ENCODE measurements at regions not wholly inside any gene's neighbourhood (a gene's known extent, or its start where the extent isn't known, plus 50 kb on each side); places are given as distances from the start of the nearest gene placed in this dataset.

DNA sequence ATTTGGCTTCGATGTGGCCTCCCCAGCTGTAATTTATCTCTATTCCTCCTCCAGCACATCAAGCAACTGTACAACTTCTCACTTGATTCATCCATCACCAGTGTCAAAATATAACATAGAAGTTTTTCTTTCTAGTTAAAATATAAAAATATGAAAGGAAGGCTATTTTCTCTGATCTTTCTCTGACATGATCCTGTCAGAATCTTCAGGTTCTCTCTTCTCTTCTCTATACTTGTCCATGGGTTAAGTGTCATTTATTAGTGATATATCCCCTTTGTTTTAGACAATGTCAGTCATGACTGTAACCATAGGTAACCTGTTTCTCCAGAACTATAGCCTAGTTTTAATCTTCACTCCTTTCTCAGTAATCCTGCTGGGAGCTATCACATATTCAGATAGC is 132.5 kb upstream of the G2E3 start:
- no peak overlapping the region for H3K27ac Mint-ChIP-seq
- H3K27me3 Mint-ChIP-seq = no peaks in the 10 kb centered on the region
- H3K9me3 Mint-ChIP-seq (ENCODE audit: low read depth) = peaks cover 7% of the 10 kb centered on the region
- no peak for DNase-seq (ENCODE audit: low spot score, unreplicated experiment)
- no peaks in the 10 kb centered on the region for H3K36me3 Mint-ChIP-seq (ENCODE audit: insufficient read depth)
- TF ChIP-seq, protein P1, sequence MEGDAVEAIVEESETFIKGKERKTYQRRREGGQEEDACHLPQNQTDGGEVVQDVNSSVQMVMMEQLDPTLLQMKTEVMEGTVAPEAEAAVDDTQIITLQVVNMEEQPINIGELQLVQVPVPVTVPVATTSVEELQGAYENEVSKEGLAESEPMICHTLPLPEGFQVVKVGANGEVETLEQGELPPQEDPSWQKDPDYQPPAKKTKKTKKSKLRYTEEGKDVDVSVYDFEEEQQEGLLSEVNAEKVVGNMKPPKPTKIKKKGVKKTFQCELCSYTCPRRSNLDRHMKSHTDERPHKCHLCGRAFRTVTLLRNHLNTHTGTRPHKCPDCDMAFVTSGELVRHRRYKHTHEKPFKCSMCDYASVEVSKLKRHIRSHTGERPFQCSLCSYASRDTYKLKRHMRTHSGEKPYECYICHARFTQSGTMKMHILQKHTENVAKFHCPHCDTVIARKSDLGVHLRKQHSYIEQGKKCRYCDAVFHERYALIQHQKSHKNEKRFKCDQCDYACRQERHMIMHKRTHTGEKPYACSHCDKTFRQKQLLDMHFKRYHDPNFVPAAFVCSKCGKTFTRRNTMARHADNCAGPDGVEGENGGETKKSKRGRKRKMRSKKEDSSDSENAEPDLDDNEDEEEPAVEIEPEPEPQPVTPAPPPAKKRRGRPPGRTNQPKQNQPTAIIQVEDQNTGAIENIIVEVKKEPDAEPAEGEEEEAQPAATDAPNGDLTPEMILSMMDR (IDR thresholded peaks at IDR 0.05; ENCODE audit: unreplicated experiment) = no peak
- no peaks in the 10 kb centered on the region for H3K4me1 Mint-ChIP-seq (ENCODE audit: low read depth)
- H3K4me3 Mint-ChIP-seq (ENCODE audit: low read depth) = no peak overlapping the region

DNA sequence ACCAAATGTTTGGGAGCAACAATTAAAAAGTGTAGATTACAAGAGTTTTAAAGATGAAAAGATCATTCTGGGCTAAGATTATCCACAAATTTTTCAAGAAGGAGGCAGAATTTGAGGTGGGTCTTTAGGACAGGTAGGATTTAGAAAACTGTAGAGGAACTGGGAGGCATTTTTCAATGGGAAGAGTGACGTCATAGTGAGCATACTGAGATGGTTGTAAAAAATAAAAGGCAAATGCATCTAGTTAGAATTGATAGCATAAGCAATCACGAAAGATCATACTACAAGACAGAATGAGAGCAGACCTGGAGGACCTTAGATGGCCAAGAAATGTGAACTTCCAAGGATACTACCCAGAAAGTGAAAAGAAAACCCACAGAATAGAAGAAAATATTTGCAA is 131.6 kb upstream of the G2E3 start:
- no peak overlapping the region for H3K4me3 Mint-ChIP-seq (ENCODE audit: low read depth)
- TF ChIP-seq, protein P1 (IDR thresholded peaks at IDR 0.05; ENCODE audit: unreplicated experiment) = no peak
- no peaks in the 10 kb centered on the region for H3K36me3 Mint-ChIP-seq (ENCODE audit: insufficient read depth)
- peaks cover 3% of the 10 kb centered on the region for H3K4me1 Mint-ChIP-seq (ENCODE audit: low read depth)
- no peak for DNase-seq (ENCODE audit: low spot score, unreplicated experiment)
- H3K27me3 Mint-ChIP-seq = no peaks in the 10 kb centered on the region
- no peak overlapping the region for H3K27ac Mint-ChIP-seq
- H3K9me3 Mint-ChIP-seq (ENCODE audit: low read depth) = peaks cover 7% of the 10 kb centered on the region

DNA sequence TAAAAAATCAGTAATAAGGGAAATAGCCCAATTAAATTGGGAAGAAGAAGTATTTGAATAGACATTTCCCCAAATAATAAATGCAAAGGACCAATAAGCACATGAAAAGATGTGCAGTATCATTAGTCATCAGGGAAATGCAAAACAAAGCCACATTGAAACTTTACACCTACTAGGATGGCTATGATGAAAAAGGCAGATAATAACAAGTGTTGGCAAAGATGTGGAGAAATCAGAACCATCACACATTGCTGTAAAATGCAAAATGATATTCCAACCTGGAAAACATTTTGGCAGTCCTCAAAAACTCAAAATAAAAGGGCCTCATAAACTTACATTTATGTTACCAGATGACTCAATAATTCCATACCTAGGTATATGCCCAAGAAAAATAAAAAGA is 131.1 kb upstream of the G2E3 start:
- Mint-ChIP-seq H3K4me3 (ENCODE audit: low read depth) (no peak overlapping the region), H3K27ac (no peak overlapping the region), H3K4me1 (ENCODE audit: low read depth) (peaks cover 5% of the 10 kb centered on the region), H3K27me3 (no peaks in the 10 kb centered on the region), H3K9me3 (ENCODE audit: low read depth) (peaks cover 7% of the 10 kb centered on the region), H3K36me3 (ENCODE audit: insufficient read depth) (no peaks in the 10 kb centered on the region)
- TF ChIP-seq, protein P1 (IDR thresholded peaks at IDR 0.05; ENCODE audit: unreplicated experiment) = no peak
- no peak for DNase-seq (ENCODE audit: low spot score, unreplicated experiment)

DNA sequence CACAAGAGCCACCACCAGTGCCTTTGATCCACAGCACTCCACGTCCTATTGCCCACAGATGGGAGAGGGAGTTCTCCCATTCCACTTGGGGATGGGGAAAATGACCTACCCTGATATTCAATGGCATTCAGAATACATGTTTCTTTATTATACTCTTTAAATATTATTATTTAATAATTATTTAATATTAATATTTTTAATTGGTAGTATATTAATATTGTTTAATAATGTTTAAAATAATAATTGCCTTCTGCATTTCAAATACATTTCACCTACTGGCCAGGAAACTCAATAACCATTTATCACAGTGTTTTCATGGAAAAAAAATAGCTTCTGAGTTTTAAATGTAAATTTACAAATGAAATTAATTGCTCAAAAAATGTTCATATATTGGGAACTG is 127.4 kb upstream of the G2E3 start:
- Mint-ChIP-seq H3K4me3 (ENCODE audit: low read depth) (no peak overlapping the region), H3K4me1 (ENCODE audit: low read depth) (peaks cover 18% of the 10 kb centered on the region), H3K36me3 (ENCODE audit: insufficient read depth) (no peaks in the 10 kb centered on the region), H3K27ac (no peak overlapping the region), H3K9me3 (ENCODE audit: low read depth) (peaks cover 7% of the 10 kb centered on the region), H3K27me3 (no peaks in the 10 kb centered on the region)
- DNase-seq (ENCODE audit: low spot score, unreplicated experiment) = no peak
- TF ChIP-seq, protein P1 (IDR thresholded peaks at IDR 0.05; ENCODE audit: unreplicated experiment) = no peak

DNA sequence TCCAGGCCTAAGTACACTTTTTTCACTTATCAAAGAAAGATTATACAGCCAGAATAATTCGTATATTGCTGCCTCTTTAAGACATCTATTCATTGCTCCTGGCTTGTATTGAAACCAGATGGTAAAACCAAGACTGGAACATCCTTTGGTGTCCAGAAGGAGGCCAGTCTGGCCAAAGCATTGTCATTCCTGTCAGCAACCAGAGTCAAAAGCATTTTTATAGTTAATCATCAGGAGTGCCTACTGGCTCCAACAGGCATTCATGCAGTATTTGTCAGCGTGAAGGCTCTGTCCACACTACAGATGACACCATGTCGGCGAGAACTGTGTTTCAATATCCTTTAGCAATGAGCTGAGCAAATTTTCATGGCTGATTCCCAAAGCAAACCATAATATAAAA is 118.0 kb upstream of the G2E3 start:
- H3K27me3 Mint-ChIP-seq = no peaks in the 10 kb centered on the region

More for the DNA sequence above, 118.0 kb upstream of the G2E3 start:
- no peaks in the 10 kb centered on the region for H3K36me3 Mint-ChIP-seq (ENCODE audit: insufficient read depth)
- no peak overlapping the region for H3K27ac Mint-ChIP-seq
- no peaks in the 10 kb centered on the region for H3K9me3 Mint-ChIP-seq (ENCODE audit: low read depth)
- no peak overlapping the region for H3K4me3 Mint-ChIP-seq (ENCODE audit: low read depth)
- TF ChIP-seq, protein P1 (IDR thresholded peaks at IDR 0.05; ENCODE audit: unreplicated experiment) = no peak
- H3K4me1 Mint-ChIP-seq (ENCODE audit: low read depth) = peaks cover 1% of the 10 kb centered on the region
- no peak for DNase-seq (ENCODE audit: low spot score, unreplicated experiment)

Measured in progenitor cell of endocrine pancreas (in vitro differentiated cells).